ENCODE measurements at regions not wholly inside any gene's neighbourhood (a gene's known extent, or its start where the extent isn't known, plus 50 kb on each side); places are given as distances from the start of the nearest gene placed in this dataset.
"Not testable (repeated sequence)": the region's sequence is repeated elsewhere in the genome, so short reads cannot be mapped to it uniquely, and the experiment has no call there.

DNA sequence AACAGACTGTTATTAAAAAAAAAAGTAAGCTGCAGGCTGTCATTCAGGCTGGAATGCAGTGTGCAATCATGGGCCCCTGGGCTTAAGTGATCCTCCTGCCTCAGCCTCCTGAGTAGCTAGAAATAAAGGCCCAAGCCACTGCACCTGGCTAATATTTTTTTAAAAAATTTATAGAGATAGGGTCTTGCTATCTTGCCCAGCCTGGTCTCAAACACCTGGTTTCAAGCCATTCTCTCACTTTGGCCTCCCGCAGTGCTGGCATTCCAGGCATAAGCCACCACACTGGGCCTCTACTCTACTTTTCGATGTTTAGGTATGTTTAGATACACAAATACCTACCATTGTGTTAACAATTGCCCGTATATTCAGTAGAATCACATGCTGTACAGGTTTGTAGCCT, 270.4 kb upstream of the PRKCQ start:
- Mint-ChIP-seq H3K4me1 (ENCODE audit: low read depth) (no peaks in the 10 kb centered on the region), H3K36me3 (ENCODE audit: low read depth) (no peaks in the 10 kb centered on the region), H3K9me3 (no peaks in the 10 kb centered on the region), H3K27ac (no peak overlapping the region), H3K27me3 (ENCODE audit: low read depth) (peaks cover 30% of the 10 kb centered on the region), H3K4me3 (no peak overlapping the region)

- Mint-ChIP-seq H3K27ac (no peak overlapping the region), H3K36me3 (ENCODE audit: low read depth) (no peaks in the 10 kb centered on the region), H3K4me3 (no peak overlapping the region), H3K4me1 (ENCODE audit: low read depth) (peaks cover 1% of the 10 kb centered on the region), H3K27me3 (ENCODE audit: low read depth) (peaks cover 39% of the 10 kb centered on the region), H3K9me3 (no peaks in the 10 kb centered on the region)
Measured at GRCh38 chr10:6847561-6847960, 267.5 kb upstream of the PRKCQ start.

DNA sequence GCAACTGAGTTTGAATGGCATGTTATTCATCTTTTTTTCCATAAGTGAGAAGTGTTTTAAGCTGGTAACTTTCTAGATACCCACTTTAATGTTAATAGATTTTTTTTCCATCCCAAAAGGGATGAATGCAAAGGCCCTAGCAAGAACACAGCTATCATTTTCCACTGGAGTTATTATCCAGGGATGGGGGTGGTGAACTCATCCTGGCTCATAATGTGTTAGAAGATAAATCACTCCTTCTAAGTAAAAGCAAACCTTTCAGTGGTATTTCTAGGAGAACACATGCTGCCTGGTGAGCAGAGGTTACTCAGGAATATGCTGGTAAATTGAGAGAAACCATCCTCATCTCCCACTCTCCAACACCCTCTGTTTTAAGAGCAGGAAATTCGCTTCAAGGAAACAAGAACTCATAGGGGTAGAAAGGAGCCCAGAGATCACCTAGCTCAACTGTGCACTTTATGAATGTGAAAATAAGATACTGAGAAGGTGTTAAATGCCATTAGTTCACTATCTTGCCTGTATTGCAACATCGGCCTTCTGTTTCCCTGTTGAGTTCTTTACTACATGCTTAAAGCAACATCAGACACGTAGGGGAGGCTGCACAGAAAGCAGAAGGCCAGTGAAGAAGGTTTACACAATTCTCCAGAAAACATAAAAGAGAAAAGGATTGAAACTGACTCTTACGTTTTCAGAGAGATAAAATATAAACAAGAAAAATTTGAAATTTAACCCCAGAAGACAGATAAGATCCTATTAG, 264.0 kb upstream of the PRKCQ start:
- peaks cover 36% of the 10 kb centered on the region for H3K27me3 Mint-ChIP-seq (ENCODE audit: low read depth)
- no peak overlapping the region for H3K4me3 Mint-ChIP-seq

GRCh38 chr10:6843481-6843881, 263.4 kb upstream of the PRKCQ start:
- Mint-ChIP-seq H3K36me3 (ENCODE audit: low read depth) (no peaks in the 10 kb centered on the region), H3K4me1 (ENCODE audit: low read depth) (peaks cover 1% of the 10 kb centered on the region), H3K27ac (no peak overlapping the region), H3K27me3 (ENCODE audit: low read depth) (peaks cover 32% of the 10 kb centered on the region), H3K9me3 (no peaks in the 10 kb centered on the region), H3K4me3 (no peak overlapping the region)

More for the DNA sequence above, 264.0 kb upstream of the PRKCQ start:
- peaks cover 1% of the 10 kb centered on the region for H3K4me1 Mint-ChIP-seq (ENCODE audit: low read depth)
- no peaks in the 10 kb centered on the region for H3K9me3 Mint-ChIP-seq
- H3K27ac Mint-ChIP-seq = no peak overlapping the region
- no peaks in the 10 kb centered on the region for H3K36me3 Mint-ChIP-seq (ENCODE audit: low read depth)

GRCh38 chr10:6842722-6843121, 262.6 kb upstream of the PRKCQ start:
- H3K27me3 Mint-ChIP-seq (ENCODE audit: low read depth) = peaks cover 32% of the 10 kb centered on the region
- peaks cover 1% of the 10 kb centered on the region for H3K4me1 Mint-ChIP-seq (ENCODE audit: low read depth)
- no peak overlapping the region for H3K4me3 Mint-ChIP-seq
- no peaks in the 10 kb centered on the region for H3K36me3 Mint-ChIP-seq (ENCODE audit: low read depth)
- no peak overlapping the region for H3K27ac Mint-ChIP-seq
- H3K9me3 Mint-ChIP-seq = no peaks in the 10 kb centered on the region

GRCh38 chr10:6841761-6842160, 261.7 kb upstream of the PRKCQ start:
- no peaks in the 10 kb centered on the region for H3K36me3 Mint-ChIP-seq (ENCODE audit: low read depth)

GRCh38 chr10:6840766-6841165, 260.7 kb upstream of the PRKCQ start:
- Mint-ChIP-seq H3K4me3 (no peak overlapping the region), H3K9me3 (no peaks in the 10 kb centered on the region), H3K4me1 (ENCODE audit: low read depth) (peaks cover 1% of the 10 kb centered on the region), H3K27me3 (ENCODE audit: low read depth) (peaks cover 21% of the 10 kb centered on the region), H3K36me3 (ENCODE audit: low read depth) (no peaks in the 10 kb centered on the region), H3K27ac (no peak overlapping the region)

More at GRCh38 chr10:6841761-6842160, 261.7 kb upstream of the PRKCQ start:
- peaks cover 22% of the 10 kb centered on the region for H3K27me3 Mint-ChIP-seq (ENCODE audit: low read depth)
- no peak overlapping the region for H3K27ac Mint-ChIP-seq
- H3K4me3 Mint-ChIP-seq = no peak overlapping the region
- H3K4me1 Mint-ChIP-seq (ENCODE audit: low read depth) = peaks cover 1% of the 10 kb centered on the region
- H3K9me3 Mint-ChIP-seq = no peaks in the 10 kb centered on the region

- H3K36me3 Mint-ChIP-seq (ENCODE audit: low read depth) = no peaks in the 10 kb centered on the region
- H3K4me3 Mint-ChIP-seq = no peak overlapping the region
- H3K9me3 Mint-ChIP-seq = no peaks in the 10 kb centered on the region
- H3K27me3 Mint-ChIP-seq (ENCODE audit: low read depth) = peaks cover 21% of the 10 kb centered on the region
- peaks cover 1% of the 10 kb centered on the region for H3K4me1 Mint-ChIP-seq (ENCODE audit: low read depth)
- no peak overlapping the region for H3K27ac Mint-ChIP-seq
Measured at GRCh38 chr10:6840201-6840691, 260.2 kb upstream of the PRKCQ start.

- Mint-ChIP-seq H3K4me1 (ENCODE audit: low read depth) (no peaks in the 10 kb centered on the region), H3K9me3 (no peaks in the 10 kb centered on the region)
Measured at GRCh38 chr10:6838118-6838517, 258.0 kb upstream of the PRKCQ start.

GRCh38 chr10:6833458-6834011, 253.5 kb upstream of the PRKCQ start:
- H3K27ac Mint-ChIP-seq = no peak overlapping the region
- H3K9me3 Mint-ChIP-seq = no peaks in the 10 kb centered on the region
- H3K27me3 Mint-ChIP-seq (ENCODE audit: low read depth) = peaks cover 16% of the 10 kb centered on the region
- H3K36me3 Mint-ChIP-seq (ENCODE audit: low read depth) = no peaks in the 10 kb centered on the region
- no peaks in the 10 kb centered on the region for H3K4me1 Mint-ChIP-seq (ENCODE audit: low read depth)
- no peak overlapping the region for H3K4me3 Mint-ChIP-seq

More at GRCh38 chr10:6838118-6838517, 258.0 kb upstream of the PRKCQ start:
- H3K27me3 Mint-ChIP-seq (ENCODE audit: low read depth) = peaks cover 10% of the 10 kb centered on the region
- H3K4me3 Mint-ChIP-seq = no peak overlapping the region
- H3K27ac Mint-ChIP-seq = no peak overlapping the region
- no peaks in the 10 kb centered on the region for H3K36me3 Mint-ChIP-seq (ENCODE audit: low read depth)

DNA sequence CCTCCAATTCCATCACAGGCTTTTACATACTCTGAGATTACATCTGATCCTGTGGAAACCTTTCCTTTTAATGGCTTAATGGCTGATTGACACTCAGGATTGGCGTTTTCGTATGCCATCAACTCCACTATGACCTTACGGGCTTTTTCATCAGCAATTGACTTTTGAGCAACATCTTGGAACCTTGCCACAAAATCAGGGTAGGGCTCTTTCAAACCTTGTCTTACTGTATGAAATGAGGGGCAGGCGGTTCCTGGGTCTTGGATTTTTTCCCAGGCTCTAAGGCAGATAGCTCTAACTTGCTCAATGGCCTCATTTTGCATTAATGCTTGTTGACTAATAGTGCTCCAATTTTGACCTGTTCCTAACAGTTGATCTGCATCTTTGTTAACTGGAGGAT, 250.9 kb upstream of the PRKCQ start:
- H3K9me3 Mint-ChIP-seq; H3K4me3 Mint-ChIP-seq; H3K27ac Mint-ChIP-seq; H3K4me1 Mint-ChIP-seq (ENCODE audit: low read depth); H3K36me3 Mint-ChIP-seq (ENCODE audit: low read depth): not testable (repeated sequence)
- peaks cover 16% of the 10 kb centered on the region for H3K27me3 Mint-ChIP-seq (ENCODE audit: low read depth)

DNA sequence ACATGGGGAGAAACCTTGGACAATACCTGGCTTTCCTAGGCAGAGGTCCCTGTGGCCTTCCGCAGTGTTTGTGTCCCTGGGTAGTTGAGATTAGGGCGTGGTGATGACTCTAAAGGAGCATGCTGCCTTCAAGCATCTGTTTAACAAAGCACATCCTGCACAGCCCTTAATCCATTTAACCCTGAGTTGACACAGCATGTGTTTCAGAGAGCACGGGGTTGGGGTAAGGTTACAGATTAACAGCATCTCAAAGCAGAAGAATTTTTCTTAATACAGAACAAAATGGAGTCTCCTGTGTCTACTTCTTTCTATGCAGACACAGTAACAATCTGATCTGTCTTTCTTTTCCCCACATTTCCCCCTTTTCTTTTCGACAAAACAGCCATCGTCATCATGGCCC, 244.7 kb upstream of the PRKCQ start:
- H3K4me3 Mint-ChIP-seq; H3K4me1 Mint-ChIP-seq (ENCODE audit: low read depth); H3K27ac Mint-ChIP-seq; H3K9me3 Mint-ChIP-seq; H3K36me3 Mint-ChIP-seq (ENCODE audit: low read depth): not testable (repeated sequence)
- H3K27me3 Mint-ChIP-seq (ENCODE audit: low read depth) = peaks cover 22% of the 10 kb centered on the region

- no peaks in the 10 kb centered on the region for H3K4me1 Mint-ChIP-seq (ENCODE audit: low read depth)
Measured at GRCh38 chr10:6823770-6824169, 243.7 kb upstream of the PRKCQ start.

DNA sequence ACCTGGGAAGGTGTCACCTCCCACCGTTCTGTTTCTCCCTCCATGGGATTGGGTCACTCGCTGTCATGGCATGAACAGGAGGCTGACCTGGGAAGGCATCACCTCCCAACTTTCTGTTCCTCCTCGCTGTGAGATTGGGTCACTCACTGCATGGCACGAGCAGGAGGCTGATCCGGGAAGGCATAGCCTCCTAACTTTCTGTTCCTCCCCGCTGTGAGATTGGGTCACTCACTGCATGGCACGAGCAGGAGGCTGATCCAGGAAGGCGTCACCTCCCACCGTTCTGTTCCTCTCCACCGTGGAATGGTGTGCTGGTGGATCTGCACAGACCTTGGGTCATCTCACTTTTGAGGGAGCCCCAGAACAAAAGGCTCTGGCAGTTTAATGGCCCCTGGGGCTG, 239.2 kb upstream of the PRKCQ start:
- H3K27ac Mint-ChIP-seq = no peak overlapping the region
- peaks cover 29% of the 10 kb centered on the region for H3K27me3 Mint-ChIP-seq (ENCODE audit: low read depth)
- no peaks in the 10 kb centered on the region for H3K9me3 Mint-ChIP-seq
- H3K4me3 Mint-ChIP-seq = no peak overlapping the region
- H3K4me1 Mint-ChIP-seq (ENCODE audit: low read depth) = no peaks in the 10 kb centered on the region
- no peaks in the 10 kb centered on the region for H3K36me3 Mint-ChIP-seq (ENCODE audit: low read depth)

More at GRCh38 chr10:6823770-6824169, 243.7 kb upstream of the PRKCQ start:
- Mint-ChIP-seq H3K4me3 (no peak overlapping the region), H3K36me3 (ENCODE audit: low read depth) (no peaks in the 10 kb centered on the region), H3K9me3 (no peaks in the 10 kb centered on the region), H3K27ac (no peak overlapping the region), H3K27me3 (ENCODE audit: low read depth) (peaks cover 13% of the 10 kb centered on the region)

DNA sequence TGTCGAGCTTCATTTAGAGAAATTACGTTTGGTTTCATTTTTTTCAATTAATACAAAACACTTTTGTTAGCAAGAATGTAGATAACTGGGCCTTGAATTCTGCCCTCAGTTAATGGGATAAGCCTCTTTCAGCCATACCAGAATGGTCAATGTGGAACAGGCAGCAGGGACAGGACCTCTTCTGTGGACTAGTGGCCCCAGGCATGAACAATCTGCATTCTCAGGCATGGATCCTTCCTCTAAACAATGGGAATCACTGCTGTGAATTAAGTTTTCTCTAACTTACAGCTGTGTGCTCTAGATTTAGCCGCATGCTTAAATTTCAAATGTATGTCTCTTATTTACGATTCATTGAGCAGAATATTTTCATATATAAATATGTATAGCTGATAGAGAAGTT, 237.7 kb upstream of the PRKCQ start:
- H3K9me3 Mint-ChIP-seq = no peaks in the 10 kb centered on the region
- no peaks in the 10 kb centered on the region for H3K36me3 Mint-ChIP-seq (ENCODE audit: low read depth)
- no peak overlapping the region for H3K4me3 Mint-ChIP-seq
- peaks cover 26% of the 10 kb centered on the region for H3K27me3 Mint-ChIP-seq (ENCODE audit: low read depth)
- no peak overlapping the region for H3K27ac Mint-ChIP-seq
- no peaks in the 10 kb centered on the region for H3K4me1 Mint-ChIP-seq (ENCODE audit: low read depth)
